8988T (cell line): ENCODE measurements at regions not wholly inside any gene's neighbourhood (a gene's known extent, or its start where the extent isn't known, plus 50 kb on each side); places are given as distances from the start of the nearest gene placed in this dataset.

Source experiments
- DNase-seq: peaks from one replicate; pipeline ENCODE4 v3.0.0; 2011

- no peak for DNase-seq
Observed at GRCh38 chr9:84187090-84187489, 153.5 kb downstream of the SLC28A3 start.

GRCh38 chr9:84189904-84190303, 150.7 kb downstream of the SLC28A3 start:
- DNase-seq, result no peak

- no peak for DNase-seq
Observed at GRCh38 chr9:84190411-84190810, 150.1 kb downstream of the SLC28A3 start.

- no peak for DNase-seq
Observed at GRCh38 chr9:84206801-84207370, 133.7 kb downstream of the SLC28A3 start.

- no peak for DNase-seq
Observed at GRCh38 chr9:84207491-84207951, 133.0 kb downstream of the SLC28A3 start.

- no peak for DNase-seq
Observed at GRCh38 chr9:84212246-84212645, 128.3 kb downstream of the SLC28A3 start.

GRCh38 chr9:84212982-84213381, 127.6 kb downstream of the SLC28A3 start:
- no peak for DNase-seq

GRCh38 chr9:84216151-84216550, 124.4 kb downstream of the SLC28A3 start:
- no peak for DNase-seq

GRCh38 chr9:84218322-84218721, 122.2 kb downstream of the SLC28A3 start:
- DNase-seq, result no peak

GRCh38 chr9:84224246-84224645, 116.3 kb downstream of the SLC28A3 start:
- DNase-seq, result no peak
